ENCODE measurements at regions not wholly inside any gene's neighbourhood (a gene's known extent, or its start where the extent isn't known, plus 50 kb on each side); places are given as distances from the start of the nearest gene placed in this dataset.

GRCh38 chr3:150291515-150291914, 116.6 kb upstream of the TSC22D2 start:
- H4K20me1 ChIP-seq (ENCODE audit: low read depth, low read length) = no peaks in the 10 kb centered on the region
- no peaks in the 10 kb centered on the region for H3K27me3 ChIP-seq (ENCODE audit: low read length)
- H2AFZ ChIP-seq (ENCODE audit: low read depth, low read length, severe bottlenecking) = no peak overlapping the region
- no peak overlapping the region for H3K9ac ChIP-seq (ENCODE audit: low read length)
- no peaks in the 10 kb centered on the region for H3F3A ChIP-seq (ENCODE audit: insufficient read depth)
- H3K4me2 ChIP-seq (ENCODE audit: low read depth, low read length, poor library complexity, severe bottlenecking) = no peak overlapping the region
- H3K36me3 ChIP-seq (ENCODE audit: low read length) = no peaks in the 10 kb centered on the region
- no peaks in the 10 kb centered on the region for H3K9me2 ChIP-seq (replicated peaks; ENCODE audit: insufficient read depth, low read length)
- no peak overlapping the region for H3K27ac ChIP-seq (ENCODE audit: low read depth, low read length)
- H3K9me3 ChIP-seq (ENCODE audit: insufficient read depth, low read length) = no peaks in the 10 kb centered on the region
- no peak for TF ChIP-seq EZH2phosphoT487 (conservative IDR thresholded peaks at IDR 0.05; ENCODE audit: low read length)
- no peak for TF ChIP-seq CTCF (IDR thresholded peaks at IDR 0.05; ENCODE audit: insufficient read depth, low read length, poor library complexity, severe bottlenecking)
- no peak overlapping the region for H3K4me3 ChIP-seq (ENCODE audit: insufficient read depth, low read length, poor library complexity, severe bottlenecking)
- no peaks in the 10 kb centered on the region for H3K79me2 ChIP-seq (ENCODE audit: insufficient read depth, low read length)

- Histone ChIP-seq H3K27me3 (ENCODE audit: low read length) (no peaks in the 10 kb centered on the region), H3F3A (ENCODE audit: insufficient read depth) (no peaks in the 10 kb centered on the region), H3K36me3 (ENCODE audit: low read length) (no peaks in the 10 kb centered on the region), H3K27ac (ENCODE audit: low read depth, low read length) (no peak overlapping the region), H3K9me2 (replicated peaks; ENCODE audit: insufficient read depth, low read length) (no peaks in the 10 kb centered on the region), H3K9me3 (ENCODE audit: insufficient read depth, low read length) (no peaks in the 10 kb centered on the region), H3K9ac (ENCODE audit: low read length) (no peak overlapping the region), H3K4me2 (ENCODE audit: low read depth, low read length, poor library complexity, severe bottlenecking) (no peak overlapping the region), H4K20me1 (ENCODE audit: low read depth, low read length) (no peaks in the 10 kb centered on the region), H3K79me2 (ENCODE audit: insufficient read depth, low read length) (no peaks in the 10 kb centered on the region), H3K4me3 (ENCODE audit: insufficient read depth, low read length, poor library complexity, severe bottlenecking) (no peak overlapping the region), H2AFZ (ENCODE audit: low read depth, low read length, severe bottlenecking) (peak overlapping the region; percentile 25)
- TF ChIP-seq EZH2phosphoT487 (conservative IDR thresholded peaks at IDR 0.05; ENCODE audit: low read length) = no peak
- TF ChIP-seq CTCF (IDR thresholded peaks at IDR 0.05; ENCODE audit: insufficient read depth, low read length, poor library complexity, severe bottlenecking) = no peak
Observed at GRCh38 chr3:150286390-150287147, 121.5 kb upstream of the TSC22D2 start.

GRCh38 chr3:150285601-150286000, 122.5 kb upstream of the TSC22D2 start:
- H3K9ac ChIP-seq (ENCODE audit: low read length) = no peak overlapping the region
- H3K9me3 ChIP-seq (ENCODE audit: insufficient read depth, low read length) = no peaks in the 10 kb centered on the region
- no peak overlapping the region for H3K27ac ChIP-seq (ENCODE audit: low read depth, low read length)
- H3F3A ChIP-seq (ENCODE audit: insufficient read depth) = no peaks in the 10 kb centered on the region
- no peaks in the 10 kb centered on the region for H4K20me1 ChIP-seq (ENCODE audit: low read depth, low read length)
- no peak for TF ChIP-seq CTCF (IDR thresholded peaks at IDR 0.05; ENCODE audit: insufficient read depth, low read length, poor library complexity, severe bottlenecking)
- TF ChIP-seq EZH2phosphoT487 (conservative IDR thresholded peaks at IDR 0.05; ENCODE audit: low read length) = no peak
- H3K79me2 ChIP-seq (ENCODE audit: insufficient read depth, low read length) = no peaks in the 10 kb centered on the region
- no peaks in the 10 kb centered on the region for H3K9me2 ChIP-seq (replicated peaks; ENCODE audit: insufficient read depth, low read length)
- H2AFZ ChIP-seq (ENCODE audit: low read depth, low read length, severe bottlenecking) = no peak overlapping the region
- no peak overlapping the region for H3K4me3 ChIP-seq (ENCODE audit: insufficient read depth, low read length, poor library complexity, severe bottlenecking)
- no peak overlapping the region for H3K4me2 ChIP-seq (ENCODE audit: low read depth, low read length, poor library complexity, severe bottlenecking)
- H3K36me3 ChIP-seq (ENCODE audit: low read length) = no peaks in the 10 kb centered on the region
- no peaks in the 10 kb centered on the region for H3K27me3 ChIP-seq (ENCODE audit: low read length)
